T47D (cell line): ENCODE measurements at regions not wholly inside any gene's neighbourhood (a gene's known extent, or its start where the extent isn't known, plus 50 kb on each side); places are given as distances from the start of the nearest gene placed in this dataset.

Source experiments
- DNase-seq, 2 experiments: peaks; one replicate each; pipeline versions ENCODE4 v3.0.0 to v3.0.0-alpha.2; 2011 to 2012; ENCODE audit warnings: low read depth in 1 of 2, low spot score in 1 of 2
- JUND ChIP-seq: IDR thresholded peaks from 2 replicates; pipeline ENCODE4 v1.6.1; 2012; ENCODE audit warnings: low read depth
- in situ Hi-C: cut with HindIII; loops from 2 replicates; pipeline ENCODE4 v1.10.0; 2016; ENCODE audit warnings: low sequenced_read_pairs, low pct_unique_long_range_greater_than_20kb

DNA sequence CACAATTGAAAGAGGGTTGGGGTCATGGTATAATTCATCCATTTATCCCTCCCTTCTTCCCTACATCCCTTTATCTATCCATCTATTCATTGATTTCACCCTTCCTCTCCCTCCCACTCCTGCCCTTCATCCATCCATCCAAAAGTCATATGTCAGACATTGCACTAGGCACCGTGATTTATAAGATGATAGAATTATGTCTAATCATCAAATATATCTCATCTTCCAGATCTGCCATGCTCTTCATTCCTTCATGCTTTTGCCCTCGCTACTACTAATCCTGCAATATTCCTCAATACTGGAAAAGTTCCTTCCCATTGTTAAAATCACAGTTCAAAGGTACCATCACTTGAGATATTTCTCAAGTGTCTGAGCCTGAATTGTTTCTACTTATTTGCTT, 335.2 kb upstream of the CDH11 start:
- no peak for TF ChIP-seq JUND
- in situ Hi-C loops: no loop called here
- no peak for DNase-seq

DNA sequence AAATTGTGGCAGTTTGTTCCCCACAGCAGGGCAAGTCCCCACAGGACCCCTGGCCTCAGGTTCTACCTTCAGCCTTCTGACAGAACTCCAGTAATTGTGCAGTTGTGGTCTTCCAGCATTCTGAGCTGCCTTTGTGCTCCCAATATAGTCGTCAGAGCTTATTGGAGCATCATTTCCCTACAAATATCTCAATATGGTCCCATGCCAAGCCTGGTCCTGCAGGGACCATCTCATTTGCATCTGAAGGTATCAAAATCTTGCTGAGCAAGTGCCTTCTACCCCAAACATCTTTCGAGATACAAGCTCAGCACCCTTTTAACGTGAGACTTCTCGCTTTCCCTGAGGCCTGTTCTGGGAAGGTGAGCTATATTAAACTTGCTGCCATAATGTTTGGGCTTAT, 333.9 kb upstream of the CDH11 start:
- TF ChIP-seq JUND: no peak
- in situ Hi-C loops: no loop called here

DNA sequence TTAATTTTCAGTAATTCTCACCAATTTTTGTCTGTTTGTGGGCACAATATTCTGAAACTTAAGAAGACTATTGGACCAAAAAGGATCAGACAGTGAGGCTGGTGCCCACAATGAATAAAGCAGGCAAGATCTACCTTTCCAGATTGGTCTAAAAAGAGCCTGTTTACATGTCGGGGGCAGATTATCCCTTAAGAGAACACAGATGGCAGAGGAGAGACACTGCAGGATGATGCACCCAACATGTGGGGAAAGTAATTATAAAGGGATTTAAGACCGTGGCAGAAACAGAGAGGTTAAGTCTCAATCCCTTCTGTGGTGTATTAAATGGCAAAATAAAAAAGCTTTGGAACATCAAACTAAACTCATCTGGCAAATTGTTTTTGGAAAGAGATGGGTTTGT, 331.8 kb upstream of the CDH11 start:
- in situ Hi-C loops: no loop called here
- TF ChIP-seq JUND: no peak
- no peak for DNase-seq

More for the DNA sequence above, 333.9 kb upstream of the CDH11 start:
- DNase-seq: no peak

DNA sequence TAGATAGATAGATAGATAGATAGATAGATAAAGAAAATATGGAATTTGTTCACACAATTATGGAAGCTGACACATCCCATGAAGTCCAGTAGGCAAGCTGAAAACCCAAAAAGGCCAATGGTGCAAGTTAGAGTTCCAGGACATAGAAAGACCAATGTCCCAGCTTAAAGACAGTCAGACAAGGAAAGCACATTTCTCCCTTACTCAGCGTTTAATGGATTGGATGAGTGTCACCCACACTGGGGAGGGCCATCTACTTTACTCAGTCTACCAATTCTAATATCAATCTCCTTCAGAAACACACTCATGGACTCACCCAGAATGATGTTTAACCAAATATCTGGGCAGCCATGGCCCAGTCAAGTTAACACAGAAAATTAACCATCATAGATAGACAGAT, 327.7 kb upstream of the CDH11 start:
- no peak for DNase-seq
- in situ Hi-C loops: no loop called here
- no peak for TF ChIP-seq JUND

DNA sequence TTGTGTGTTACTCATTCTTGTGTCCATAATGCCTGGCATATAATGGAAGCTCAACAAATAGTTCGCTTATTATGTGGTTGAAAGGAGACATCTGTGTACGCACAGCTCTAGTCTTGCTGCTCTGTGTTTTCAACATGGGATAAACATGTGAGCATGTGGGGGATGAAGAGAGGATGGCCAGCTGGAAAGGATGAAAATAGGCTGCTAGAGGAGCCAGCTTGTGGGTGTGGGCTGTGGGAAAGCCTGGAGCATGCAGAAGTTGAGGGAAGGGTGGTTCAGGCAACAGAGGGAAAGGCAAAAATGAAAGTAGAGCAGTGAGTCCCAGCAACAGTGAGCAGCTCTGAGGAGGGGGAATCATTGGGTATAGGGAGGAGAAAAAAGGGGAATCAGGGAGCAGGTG, 324.6 kb upstream of the CDH11 start:
- in situ Hi-C loops: no loop called here
- no peak for DNase-seq
- TF ChIP-seq JUND: no peak

DNA sequence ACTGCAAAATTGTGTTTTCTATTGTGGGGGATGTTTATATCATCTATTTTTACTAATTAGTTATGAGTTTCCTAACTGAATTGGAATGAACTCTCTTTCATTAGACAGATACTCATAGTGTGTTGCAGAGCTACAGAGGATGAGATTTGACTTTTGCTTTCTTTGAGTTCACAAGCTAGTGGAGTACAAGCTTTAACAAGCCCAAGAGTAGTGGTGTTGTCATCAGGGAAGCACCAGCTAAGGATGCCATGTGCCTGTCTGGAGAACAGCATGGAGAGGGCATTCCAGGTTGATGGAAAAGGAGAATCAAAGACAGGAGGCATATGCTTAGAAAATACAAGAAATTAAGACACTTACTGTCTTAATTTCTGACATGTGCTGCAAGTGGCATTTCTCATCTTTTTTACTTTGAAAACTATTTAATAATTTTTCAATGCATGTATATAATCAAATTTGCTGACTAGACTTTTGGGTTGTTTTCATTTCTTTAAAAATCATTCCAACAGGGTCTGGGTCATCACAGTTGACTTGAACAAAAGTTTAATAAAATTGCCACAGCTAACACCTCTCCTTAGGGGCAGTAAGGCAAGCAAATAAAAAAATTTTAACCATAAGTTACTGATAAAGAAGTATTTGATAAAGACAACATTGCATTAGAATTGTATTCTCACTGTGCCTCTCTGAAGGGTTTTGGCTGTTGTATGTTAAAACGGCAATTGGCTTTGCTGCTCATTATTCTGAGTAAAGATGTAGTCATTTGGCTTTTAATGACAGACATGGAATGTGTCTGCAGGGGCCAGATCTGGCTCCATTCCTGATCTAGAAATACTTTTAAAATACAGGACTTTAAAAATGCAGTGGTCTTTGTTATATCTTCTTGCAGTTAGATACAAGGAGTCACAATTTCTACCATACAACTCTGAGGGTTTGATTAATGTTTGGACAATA, 323.7 kb upstream of the CDH11 start:
- no peak for DNase-seq
- in situ Hi-C loops: no loop called here
- no peak for TF ChIP-seq JUND

DNA sequence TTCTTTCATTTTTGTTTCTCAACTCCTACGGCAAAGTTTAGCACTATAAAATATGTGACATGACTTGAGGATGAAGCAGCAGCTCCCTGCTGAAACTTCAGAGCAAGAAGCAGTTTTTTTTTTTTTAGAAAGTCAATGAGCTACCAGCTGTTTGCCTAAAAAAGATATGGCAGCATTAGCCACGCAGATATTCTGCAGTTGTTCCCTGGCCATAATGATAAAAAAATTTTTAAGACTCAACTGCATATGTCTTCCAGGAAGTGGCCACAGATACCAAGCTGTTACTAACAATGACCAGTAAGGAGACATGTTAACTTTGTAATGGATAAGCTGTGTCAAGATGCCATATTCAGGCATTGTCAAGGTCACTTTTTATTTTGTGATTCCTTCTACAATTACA, 319.6 kb upstream of the CDH11 start:
- no peak for DNase-seq
- in situ Hi-C loops: no loop called here

DNA sequence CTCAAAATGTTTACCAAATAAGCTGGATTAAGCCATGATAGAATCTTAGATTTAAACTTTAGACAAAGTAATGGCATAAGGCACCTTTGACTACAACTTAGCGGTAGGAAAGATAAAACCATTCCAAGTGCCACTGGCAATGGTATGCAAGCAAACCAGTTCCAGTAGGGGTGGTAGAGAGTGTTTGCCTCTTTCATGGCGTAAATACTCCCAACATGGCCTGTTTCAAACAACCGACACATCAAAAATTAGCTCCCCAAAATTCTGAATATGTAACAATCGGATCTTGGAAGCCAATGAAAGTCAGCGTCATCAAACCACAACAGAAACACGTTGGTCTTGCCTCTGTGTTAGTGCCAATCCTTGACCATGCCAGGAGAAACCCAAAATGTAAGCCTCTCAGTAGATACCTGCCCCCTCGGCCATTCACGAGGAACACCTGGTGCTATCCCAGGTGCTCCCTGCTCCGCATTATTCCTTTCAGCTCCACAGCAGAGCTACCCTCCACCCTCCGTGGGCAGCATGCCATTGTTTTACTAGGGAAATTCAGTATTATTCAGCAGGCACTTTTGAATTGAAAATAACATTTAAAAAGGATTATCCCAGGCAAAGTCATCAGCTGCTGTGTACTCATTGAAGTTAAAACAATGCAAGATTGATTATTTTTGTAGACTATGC, 307.8 kb upstream of the CDH11 start:
- no peak for TF ChIP-seq JUND
- in situ Hi-C loops: no loop called here
- peak in 1 of 2 experiments; percentile 6 for DNase-seq

More for the DNA sequence above, 319.6 kb upstream of the CDH11 start:
- no peak for TF ChIP-seq JUND

DNA sequence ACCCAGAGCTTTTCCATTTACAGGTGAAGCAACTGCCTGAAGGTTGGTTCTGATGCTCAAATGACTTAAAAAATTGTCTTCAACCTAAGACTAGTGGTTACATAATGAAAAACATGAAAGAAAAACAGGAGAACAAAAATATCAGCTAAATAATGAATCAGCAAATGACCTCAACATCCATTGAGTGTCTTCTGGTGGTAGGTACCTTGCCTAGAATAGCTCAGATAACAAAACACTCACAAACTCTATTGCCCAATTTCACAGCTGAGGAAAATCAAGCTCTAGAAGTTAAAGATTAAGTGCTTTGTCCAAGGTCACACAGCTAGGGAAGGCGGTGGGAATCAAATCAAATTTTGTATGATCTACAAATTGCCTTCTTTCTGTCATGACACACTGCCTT, 304.6 kb upstream of the CDH11 start:
- in situ Hi-C loops: no loop called here
- no peak for DNase-seq
- TF ChIP-seq JUND: no peak

DNA sequence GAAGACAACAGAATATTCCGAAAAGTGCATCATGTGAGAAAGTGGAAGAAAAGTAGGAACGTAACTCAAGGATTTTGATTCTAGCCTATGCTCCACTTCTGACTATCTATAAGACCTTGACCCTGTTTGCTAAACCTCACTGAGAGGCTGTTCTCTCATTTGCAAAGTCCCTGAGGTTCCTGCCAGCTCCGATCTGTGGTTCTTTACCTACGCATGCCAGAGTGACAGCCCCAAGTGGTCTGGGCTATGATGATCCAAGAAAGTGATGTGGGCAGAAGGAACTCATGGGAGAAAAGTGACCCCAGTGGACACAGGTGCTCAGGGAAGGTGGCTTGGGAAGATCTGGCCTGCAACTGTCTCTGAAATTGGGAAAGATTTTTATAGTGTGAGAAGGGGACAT, 301.1 kb upstream of the CDH11 start:
- TF ChIP-seq JUND: no peak
- in situ Hi-C loops: no loop called here
- DNase-seq: no peak

DNA sequence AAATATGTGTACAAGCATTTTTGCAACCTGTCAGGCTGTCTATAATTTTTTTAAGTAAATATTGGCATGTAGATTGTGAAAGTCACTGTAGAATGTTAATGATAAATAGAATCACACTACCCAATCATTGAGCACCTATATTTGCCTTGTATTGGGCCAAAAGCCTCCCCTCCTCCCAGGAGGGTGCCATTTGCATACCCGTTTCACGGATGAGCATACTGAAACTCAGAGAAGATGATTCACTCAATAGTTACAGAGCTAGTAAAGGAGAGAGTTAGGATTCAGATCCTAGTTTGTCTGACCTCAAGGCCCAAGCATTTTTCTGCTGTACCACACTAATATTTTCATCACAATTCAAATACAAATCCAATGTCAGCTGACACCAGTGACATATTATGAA, 299.7 kb upstream of the CDH11 start:
- DNase-seq: no peak
- in situ Hi-C loops: no loop called here
- no peak for TF ChIP-seq JUND

DNA sequence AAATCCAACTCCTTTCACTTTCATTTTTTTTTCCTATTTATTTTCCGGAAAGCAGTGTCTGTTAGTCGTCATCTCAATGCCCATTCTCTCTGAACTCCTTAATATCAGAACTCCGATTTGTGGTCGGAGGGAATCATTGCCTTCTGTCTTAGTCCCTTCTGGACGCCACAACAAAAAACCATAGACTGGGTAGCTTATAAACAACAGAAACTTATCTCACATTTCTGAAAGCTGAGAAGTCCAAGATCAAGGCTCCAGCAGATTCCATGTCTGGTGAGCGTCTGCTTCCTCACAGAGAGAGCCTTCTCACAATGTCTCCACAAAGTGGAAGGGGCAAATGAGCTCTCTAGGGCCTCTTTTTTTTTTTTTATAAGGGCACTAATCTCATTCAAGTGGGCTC, 296.6 kb upstream of the CDH11 start:
- no peak for TF ChIP-seq JUND
- in situ Hi-C loops: no loop called here
- no peak for DNase-seq

DNA sequence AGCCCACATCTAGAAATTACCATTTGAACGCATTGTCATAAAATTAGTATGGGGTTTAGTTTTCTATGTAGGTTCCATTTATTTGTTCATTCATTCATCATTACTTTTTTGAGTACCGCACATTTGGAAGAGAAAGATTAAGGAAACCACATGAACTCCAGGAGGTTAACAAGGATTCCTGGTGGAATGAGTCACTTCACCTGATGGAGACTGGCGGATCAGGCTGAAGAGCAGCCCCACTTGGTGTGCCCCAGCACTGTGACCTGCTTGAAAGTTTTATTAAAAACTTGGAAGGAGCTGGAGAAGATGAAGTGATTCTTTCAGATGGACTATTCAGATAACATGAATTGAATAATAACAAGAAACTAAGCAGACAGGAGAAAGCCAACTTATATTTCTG, 293.6 kb upstream of the CDH11 start:
- DNase-seq: no peak
- TF ChIP-seq JUND: no peak
- in situ Hi-C loops: no loop called here
